WTC11 (cell line): ENCODE measurements at regions not wholly inside any gene's neighbourhood (a gene's known extent, or its start where the extent isn't known, plus 50 kb on each side); places are given as distances from the start of the nearest gene placed in this dataset.

Source experiments
- ATAC-seq: fragments of 200-7000 bp; cut with Tn5 transposase; 2 replicates; pipeline ENCODE4 v1.10.0; 2021; ENCODE audit warnings: mild to moderate bottlenecking, moderate library complexity
- CTCF ChIA-PET: fragments of 300-600 bp; sonication (Branson Sonifier 250); formaldehyde crosslinking; loops from one replicate; lab custom pipeline; 2021; ENCODE audit warnings: antibody characterized with exemption; lab: Charles Lee
- POLR2A ChIA-PET: fragments of 350-600 bp; sonication (Branson Sonifier 250); formaldehyde crosslinking; loops from one replicate; lab custom pipeline; 2021; ENCODE audit warnings: antibody characterized with exemption; lab: Charles Lee
- DNase-seq: peaks from one replicate; pipeline ENCODE4 v3.0.0; 2021; ENCODE audit warnings: low spot score
- H3K27ac Mint-ChIP-seq: 2 replicates; pipeline ENCODE4 v1.8.0; 2021; ENCODE audit warnings: mixed read lengths
- H3K27me3 Mint-ChIP-seq: 2 replicates; pipeline ENCODE4 v1.8.0; 2021; ENCODE audit warnings: low read depth, mild to moderate bottlenecking, moderate library complexity, mixed read lengths
- H3K36me3 Mint-ChIP-seq: 2 replicates; pipeline ENCODE4 v1.8.0; 2021; ENCODE audit warnings: mixed read lengths
- H3K4me1 Mint-ChIP-seq: 2 replicates; pipeline ENCODE4 v1.8.0; 2022; ENCODE audit warnings: mixed read lengths
- H3K4me3 Mint-ChIP-seq: 2 replicates; pipeline ENCODE4 v1.8.0; 2021; ENCODE audit warnings: mild to moderate bottlenecking, moderate library complexity, mixed read lengths
- H3K9me3 Mint-ChIP-seq: 2 replicates; pipeline ENCODE4 v1.8.0; 2021; ENCODE audit warnings: mixed read lengths
- CDX4 ChIP-seq: fragments of 250-450 bp; sonication (Bioruptor Pico); IDR thresholded peaks from 2 replicates; pipeline ENCODE4 v1.9.0; 2021; ENCODE audit warnings: moderate library complexity, mild to moderate bottlenecking, inconsistent platforms, borderline replicate concordance
- CREB1 ChIP-seq: sonication (generic); formaldehyde crosslinking; IDR thresholded peaks from 2 replicates; pipeline ENCODE4 v1.8.0; 2023; ENCODE audit warnings: mild to moderate bottlenecking, missing genetic modification reagents
- ESRRA ChIP-seq: sonication (generic); formaldehyde crosslinking; IDR thresholded peaks from 2 replicates; pipeline ENCODE4 v1.8.1; 2022; ENCODE audit warnings: mild to moderate bottlenecking, missing genetic modification reagents, borderline replicate concordance
- ETV6 ChIP-seq: sonication (generic); formaldehyde crosslinking; IDR thresholded peaks from 2 replicates; pipeline ENCODE4 v1.8.1; 2022; ENCODE audit warnings: mild to moderate bottlenecking, missing genetic modification reagents
- FOXP1 ChIP-seq: sonication (generic); formaldehyde crosslinking; IDR thresholded peaks from 2 replicates; pipeline ENCODE4 v1.8.0; 2022; ENCODE audit warnings: missing genetic modification reagents, mild to moderate bottlenecking, moderate library complexity, borderline replicate concordance
- IRF2 ChIP-seq: sonication (generic); formaldehyde crosslinking; IDR thresholded peaks from 2 replicates; pipeline ENCODE4 v1.8.0; 2022; ENCODE audit warnings: low read depth, missing genetic modification reagents, borderline replicate concordance
- MXD4 ChIP-seq: fragments of 250-450 bp; sonication (Bioruptor Pico); IDR thresholded peaks from 2 replicates; pipeline ENCODE4 v1.8.0; 2021; ENCODE audit warnings: mild to moderate bottlenecking, moderate library complexity, borderline replicate concordance
- SMAD4 ChIP-seq: sonication (generic); formaldehyde crosslinking; IDR thresholded peaks from 2 replicates; pipeline ENCODE4 v1.8.0; 2022; ENCODE audit warnings: mild to moderate bottlenecking, missing genetic modification reagents
- SOX15 ChIP-seq: fragments of 250-450 bp; sonication (Bioruptor Pico); IDR thresholded peaks from 2 replicates; pipeline ENCODE4 v1.9.0; 2021; ENCODE audit warnings: mild to moderate bottlenecking
- TCF7 ChIP-seq: sonication (generic); formaldehyde crosslinking; IDR thresholded peaks from 2 replicates; pipeline ENCODE4 v1.8.0; 2022; ENCODE audit warnings: mild to moderate bottlenecking, low read depth, missing genetic modification reagents, moderate library complexity
- TEAD1 ChIP-seq: sonication (generic); formaldehyde crosslinking; IDR thresholded peaks from 2 replicates; pipeline ENCODE4 v1.8.0; 2022; ENCODE audit warnings: mild to moderate bottlenecking, missing genetic modification reagents
- ZNF138 ChIP-seq: sonication (generic); formaldehyde crosslinking; conservative IDR thresholded peaks from 2 replicates; pipeline ENCODE4 v1.8.1; 2022; ENCODE audit warnings: mild to moderate bottlenecking, moderate library complexity, missing genetic modification reagents
- TF ChIP-seq, protein P1 (sequence below): sonication (generic); formaldehyde crosslinking; IDR thresholded peaks from 2 replicates; pipeline ENCODE4 v1.8.0; 2022; ENCODE audit warnings: mild to moderate bottlenecking, missing genetic modification reagents
- TF ChIP-seq, protein P2 (sequence below): sonication (generic); formaldehyde crosslinking; IDR thresholded peaks from 2 replicates; pipeline ENCODE4 v1.8.1; 2023; ENCODE audit warnings: mild to moderate bottlenecking, moderate library complexity, missing genetic modification reagents
- TF ChIP-seq, protein P3 (sequence below): fragments of 250-450 bp; sonication (Bioruptor Pico); conservative IDR thresholded peaks from 2 replicates; pipeline ENCODE4 v1.9.0; 2021; ENCODE audit warnings: mild to moderate bottlenecking
- TF ChIP-seq, protein P4 (sequence below): sonication (generic); formaldehyde crosslinking; IDR thresholded peaks from 2 replicates; pipeline ENCODE4 v1.8.0; 2023; ENCODE audit warnings: missing genetic modification reagents
- TF ChIP-seq, protein P5 (sequence below): sonication (generic); formaldehyde crosslinking; IDR thresholded peaks from 2 replicates; pipeline ENCODE4 v1.8.1; 2023; ENCODE audit warnings: mild to moderate bottlenecking, missing genetic modification reagents, borderline replicate concordance
- TF ChIP-seq, protein P6 (sequence below): sonication (generic); formaldehyde crosslinking; conservative IDR thresholded peaks from 2 replicates; pipeline ENCODE4 v1.8.1; 2023; ENCODE audit warnings: mild to moderate bottlenecking, low read depth, missing genetic modification reagents, moderate library complexity
- TF ChIP-seq, protein P7 (sequence below): sonication (generic); formaldehyde crosslinking; IDR thresholded peaks from 2 replicates; pipeline ENCODE4 v1.8.1; 2023; ENCODE audit warnings: mild to moderate bottlenecking, missing genetic modification reagents

GRCh38 chr16:85381738-85382592, 231.2 kb upstream of the GSE1 start:
- H3K4me1 Mint-ChIP-seq: peaks cover 12% of the 10 kb centered on the region
- DNase-seq (no peak), ATAC-seq (no peak)
- H3K36me3 Mint-ChIP-seq: no peaks in the 10 kb centered on the region
- no peaks in the 10 kb centered on the region for H3K9me3 Mint-ChIP-seq
- ChIA-PET POLR2A (interaction anchor here (0.8 kb wide), 1 partner anchor 16 kb away, joined by 3 read pairs; no protein-coding TSS in a partner anchor), CTCF (interaction anchor here (1.0 to 2.7 kb wide), 2 partner anchors 12 to 234 kb away, joined by 4 to 11 read pairs; no protein-coding TSS in a partner anchor)
- H3K27ac Mint-ChIP-seq: peak overlapping the region; percentile 90
- no peaks in the 10 kb centered on the region for H3K27me3 Mint-ChIP-seq
- no peak overlapping the region for H3K4me3 Mint-ChIP-seq
- TF ChIP-seq, protein P1, sequence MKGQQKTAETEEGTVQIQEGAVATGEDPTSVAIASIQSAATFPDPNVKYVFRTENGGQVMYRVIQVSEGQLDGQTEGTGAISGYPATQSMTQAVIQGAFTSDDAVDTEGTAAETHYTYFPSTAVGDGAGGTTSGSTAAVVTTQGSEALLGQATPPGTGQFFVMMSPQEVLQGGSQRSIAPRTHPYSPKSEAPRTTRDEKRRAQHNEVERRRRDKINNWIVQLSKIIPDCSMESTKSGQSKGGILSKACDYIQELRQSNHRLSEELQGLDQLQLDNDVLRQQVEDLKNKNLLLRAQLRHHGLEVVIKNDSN (CRISPR knock-in tag): no peak
- TF ChIP-seq, protein P2, sequence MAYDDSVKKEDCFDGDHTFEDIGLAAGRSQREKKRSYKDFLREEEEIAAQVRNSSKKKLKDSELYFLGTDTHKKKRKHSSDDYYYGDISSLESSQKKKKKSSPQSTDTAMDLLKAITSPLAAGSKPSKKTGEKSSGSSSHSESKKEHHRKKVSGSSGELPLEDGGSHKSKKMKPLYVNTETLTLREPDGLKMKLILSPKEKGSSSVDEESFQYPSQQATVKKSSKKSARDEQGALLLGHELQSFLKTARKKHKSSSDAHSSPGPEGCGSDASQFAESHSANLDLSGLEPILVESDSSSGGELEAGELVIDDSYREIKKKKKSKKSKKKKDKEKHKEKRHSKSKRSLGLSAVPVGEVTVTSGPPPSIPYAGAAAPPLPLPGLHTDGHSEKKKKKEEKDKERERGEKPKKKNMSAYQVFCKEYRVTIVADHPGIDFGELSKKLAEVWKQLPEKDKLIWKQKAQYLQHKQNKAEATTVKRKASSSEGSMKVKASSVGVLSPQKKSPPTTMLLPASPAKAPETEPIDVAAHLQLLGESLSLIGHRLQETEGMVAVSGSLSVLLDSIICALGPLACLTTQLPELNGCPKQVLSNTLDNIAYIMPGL (CRISPR knock-in tag): no peak
- TF ChIP-seq ZNF138: no peak
- TF ChIP-seq ESRRA (CRISPR knock-in tag): no peak
- TF ChIP-seq CREB1 (CRISPR knock-in tag): no peak
- TF ChIP-seq, protein P3, sequence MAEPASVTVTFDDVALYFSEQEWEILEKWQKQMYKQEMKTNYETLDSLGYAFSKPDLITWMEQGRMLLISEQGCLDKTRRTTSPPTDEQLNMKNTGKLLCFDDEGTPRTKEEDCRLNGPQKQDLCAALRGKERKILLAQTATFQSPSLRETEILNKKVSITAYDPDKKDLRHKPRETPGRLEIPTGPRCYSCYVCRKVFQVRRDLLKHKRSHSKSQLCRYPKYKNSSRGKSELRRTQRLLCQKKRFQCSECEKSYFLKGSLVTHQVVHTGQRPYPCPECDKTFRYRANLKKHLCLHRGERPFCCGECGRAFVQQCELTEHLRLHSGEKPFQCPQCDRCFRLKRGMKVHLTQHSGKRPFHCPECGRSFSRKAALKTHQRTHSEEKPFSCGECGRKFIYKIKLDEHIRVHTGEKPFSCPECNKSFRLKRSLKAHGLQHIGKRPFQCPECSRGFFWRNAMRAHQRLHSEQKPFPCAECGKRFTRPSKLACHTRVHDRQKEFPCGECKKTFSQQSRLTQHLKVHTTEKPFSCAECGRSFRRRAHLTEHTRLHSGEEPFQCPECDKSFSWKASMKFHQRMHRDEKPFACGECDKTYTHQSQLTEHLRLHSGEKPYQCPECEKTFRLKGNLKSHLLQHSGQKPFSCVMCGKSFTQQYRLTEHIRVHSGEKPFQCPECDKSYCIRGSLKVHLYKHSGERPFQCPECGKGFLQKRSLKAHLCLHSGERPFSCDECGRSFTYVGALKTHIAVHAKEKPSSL (CRISPR knock-in tag): no peak
- no peak for TF ChIP-seq TCF7 (CRISPR knock-in tag)
- no peak for TF ChIP-seq SOX15
- no peak for TF ChIP-seq ETV6 (CRISPR knock-in tag)
- TF ChIP-seq IRF2 (CRISPR knock-in tag): no peak
- TF ChIP-seq, protein P4, sequence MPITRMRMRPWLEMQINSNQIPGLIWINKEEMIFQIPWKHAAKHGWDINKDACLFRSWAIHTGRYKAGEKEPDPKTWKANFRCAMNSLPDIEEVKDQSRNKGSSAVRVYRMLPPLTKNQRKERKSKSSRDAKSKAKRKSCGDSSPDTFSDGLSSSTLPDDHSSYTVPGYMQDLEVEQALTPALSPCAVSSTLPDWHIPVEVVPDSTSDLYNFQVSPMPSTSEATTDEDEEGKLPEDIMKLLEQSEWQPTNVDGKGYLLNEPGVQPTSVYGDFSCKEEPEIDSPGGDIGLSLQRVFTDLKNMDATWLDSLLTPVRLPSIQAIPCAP (CRISPR knock-in tag): no peak
- TF ChIP-seq, protein P5, sequence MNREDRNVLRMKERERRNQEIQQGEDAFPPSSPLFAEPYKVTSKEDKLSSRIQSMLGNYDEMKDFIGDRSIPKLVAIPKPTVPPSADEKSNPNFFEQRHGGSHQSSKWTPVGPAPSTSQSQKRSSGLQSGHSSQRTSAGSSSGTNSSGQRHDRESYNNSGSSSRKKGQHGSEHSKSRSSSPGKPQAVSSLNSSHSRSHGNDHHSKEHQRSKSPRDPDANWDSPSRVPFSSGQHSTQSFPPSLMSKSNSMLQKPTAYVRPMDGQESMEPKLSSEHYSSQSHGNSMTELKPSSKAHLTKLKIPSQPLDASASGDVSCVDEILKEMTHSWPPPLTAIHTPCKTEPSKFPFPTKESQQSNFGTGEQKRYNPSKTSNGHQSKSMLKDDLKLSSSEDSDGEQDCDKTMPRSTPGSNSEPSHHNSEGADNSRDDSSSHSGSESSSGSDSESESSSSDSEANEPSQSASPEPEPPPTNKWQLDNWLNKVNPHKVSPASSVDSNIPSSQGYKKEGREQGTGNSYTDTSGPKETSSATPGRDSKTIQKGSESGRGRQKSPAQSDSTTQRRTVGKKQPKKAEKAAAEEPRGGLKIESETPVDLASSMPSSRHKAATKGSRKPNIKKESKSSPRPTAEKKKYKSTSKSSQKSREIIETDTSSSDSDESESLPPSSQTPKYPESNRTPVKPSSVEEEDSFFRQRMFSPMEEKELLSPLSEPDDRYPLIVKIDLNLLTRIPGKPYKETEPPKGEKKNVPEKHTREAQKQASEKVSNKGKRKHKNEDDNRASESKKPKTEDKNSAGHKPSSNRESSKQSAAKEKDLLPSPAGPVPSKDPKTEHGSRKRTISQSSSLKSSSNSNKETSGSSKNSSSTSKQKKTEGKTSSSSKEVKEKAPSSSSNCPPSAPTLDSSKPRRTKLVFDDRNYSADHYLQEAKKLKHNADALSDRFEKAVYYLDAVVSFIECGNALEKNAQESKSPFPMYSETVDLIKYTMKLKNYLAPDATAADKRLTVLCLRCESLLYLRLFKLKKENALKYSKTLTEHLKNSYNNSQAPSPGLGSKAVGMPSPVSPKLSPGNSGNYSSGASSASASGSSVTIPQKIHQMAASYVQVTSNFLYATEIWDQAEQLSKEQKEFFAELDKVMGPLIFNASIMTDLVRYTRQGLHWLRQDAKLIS (CRISPR knock-in tag): no peak
- no peak for TF ChIP-seq CDX4 (CRISPR knock-in tag)
- TF ChIP-seq SMAD4 (CRISPR knock-in tag): no peak
- no peak for TF ChIP-seq MXD4 (CRISPR knock-in tag)
- TF ChIP-seq, protein P6, sequence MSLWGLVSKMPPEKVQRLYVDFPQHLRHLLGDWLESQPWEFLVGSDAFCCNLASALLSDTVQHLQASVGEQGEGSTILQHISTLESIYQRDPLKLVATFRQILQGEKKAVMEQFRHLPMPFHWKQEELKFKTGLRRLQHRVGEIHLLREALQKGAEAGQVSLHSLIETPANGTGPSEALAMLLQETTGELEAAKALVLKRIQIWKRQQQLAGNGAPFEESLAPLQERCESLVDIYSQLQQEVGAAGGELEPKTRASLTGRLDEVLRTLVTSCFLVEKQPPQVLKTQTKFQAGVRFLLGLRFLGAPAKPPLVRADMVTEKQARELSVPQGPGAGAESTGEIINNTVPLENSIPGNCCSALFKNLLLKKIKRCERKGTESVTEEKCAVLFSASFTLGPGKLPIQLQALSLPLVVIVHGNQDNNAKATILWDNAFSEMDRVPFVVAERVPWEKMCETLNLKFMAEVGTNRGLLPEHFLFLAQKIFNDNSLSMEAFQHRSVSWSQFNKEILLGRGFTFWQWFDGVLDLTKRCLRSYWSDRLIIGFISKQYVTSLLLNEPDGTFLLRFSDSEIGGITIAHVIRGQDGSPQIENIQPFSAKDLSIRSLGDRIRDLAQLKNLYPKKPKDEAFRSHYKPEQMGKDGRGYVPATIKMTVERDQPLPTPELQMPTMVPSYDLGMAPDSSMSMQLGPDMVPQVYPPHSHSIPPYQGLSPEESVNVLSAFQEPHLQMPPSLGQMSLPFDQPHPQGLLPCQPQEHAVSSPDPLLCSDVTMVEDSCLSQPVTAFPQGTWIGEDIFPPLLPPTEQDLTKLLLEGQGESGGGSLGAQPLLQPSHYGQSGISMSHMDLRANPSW (CRISPR knock-in tag): no peak
- TF ChIP-seq TEAD1 (CRISPR knock-in tag): no peak
- TF ChIP-seq FOXP1 (CRISPR knock-in tag): no peak
- TF ChIP-seq, protein P7, sequence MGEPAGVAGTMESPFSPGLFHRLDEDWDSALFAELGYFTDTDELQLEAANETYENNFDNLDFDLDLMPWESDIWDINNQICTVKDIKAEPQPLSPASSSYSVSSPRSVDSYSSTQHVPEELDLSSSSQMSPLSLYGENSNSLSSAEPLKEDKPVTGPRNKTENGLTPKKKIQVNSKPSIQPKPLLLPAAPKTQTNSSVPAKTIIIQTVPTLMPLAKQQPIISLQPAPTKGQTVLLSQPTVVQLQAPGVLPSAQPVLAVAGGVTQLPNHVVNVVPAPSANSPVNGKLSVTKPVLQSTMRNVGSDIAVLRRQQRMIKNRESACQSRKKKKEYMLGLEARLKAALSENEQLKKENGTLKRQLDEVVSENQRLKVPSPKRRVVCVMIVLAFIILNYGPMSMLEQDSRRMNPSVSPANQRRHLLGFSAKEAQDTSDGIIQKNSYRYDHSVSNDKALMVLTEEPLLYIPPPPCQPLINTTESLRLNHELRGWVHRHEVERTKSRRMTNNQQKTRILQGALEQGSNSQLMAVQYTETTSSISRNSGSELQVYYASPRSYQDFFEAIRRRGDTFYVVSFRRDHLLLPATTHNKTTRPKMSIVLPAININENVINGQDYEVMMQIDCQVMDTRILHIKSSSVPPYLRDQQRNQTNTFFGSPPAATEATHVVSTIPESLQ (CRISPR knock-in tag): no peak
